PC-9 (cell line): ENCODE measurements at regions not wholly inside any gene's neighbourhood (a gene's known extent, or its start where the extent isn't known, plus 50 kb on each side); places are given as distances from the start of the nearest gene placed in this dataset.
"Not testable (repeated sequence)": the region's sequence is repeated elsewhere in the genome, so short reads cannot be mapped to it uniquely, and the experiment has no call there.

Experiments used
- BruUV-seq: library from RNA; stranded (reverse); fragments of 400-500 nt; replicated peaks from 2 replicates; lab custom pipeline; 2021; lab: Mats Ljungman, UMichigan
- CTCF ChIA-PET: fragments of 300-600 bp; sonication (Branson Sonifier 250); formaldehyde crosslinking; loops from one replicate; lab custom pipeline; 2022; ENCODE audit warnings: antibody characterized with exemption; lab: Charles Lee
- POLR2A ChIA-PET: fragments of 300-600 bp; sonication (Branson Sonifier 250); formaldehyde crosslinking; loops from one replicate; lab custom pipeline; 2022; ENCODE audit warnings: antibody characterized with exemption; ENCODE audit not compliant: unreplicated experiment; lab: Charles Lee
- DNase-seq, 2 experiments: peaks; one replicate each; pipeline versions ENCODE4 v3.0.0 to v3.0.0-alpha.2; 2015 to 2022; ENCODE audit warnings: mixed read lengths in 1 of 2
- H2AFZ ChIP-seq: fragments of 200-600 bp; sonication (generic); 2 replicates; pipeline ENCODE4 v1.8.1; 2017; ENCODE audit warnings: antibody characterized with exemption
- H3F3A ChIP-seq: fragments of 200-600 bp; sonication (generic); 2 replicates; pipeline ENCODE4 v1.8.1; 2017; ENCODE audit warnings: antibody characterized with exemption, mild to moderate bottlenecking, low read depth; ENCODE audit not compliant: insufficient read depth
- H3K27ac ChIP-seq: fragments of 200-600 bp; sonication (generic); 2 replicates; pipeline ENCODE4 v1.6.1; 2016; ENCODE audit warnings: mixed run types
- H3K27me3 ChIP-seq: fragments of 200-600 bp; sonication (generic); 2 replicates; pipeline ENCODE4 v1.6.1; 2016; ENCODE audit warnings: low read depth, mixed run types; ENCODE audit not compliant: insufficient read depth
- H3K36me3 ChIP-seq: fragments of 200-600 bp; sonication (generic); 2 replicates; pipeline ENCODE4 v1.6.1; 2016; ENCODE audit warnings: low read depth, mixed run types
- H3K4me1 ChIP-seq: fragments of 200-600 bp; sonication (generic); replicated peaks from 2 replicates; pipeline ENCODE4 v1.6.1; 2016; ENCODE audit warnings: mixed run types; ENCODE audit not compliant: insufficient read depth
- H3K4me2 ChIP-seq: fragments of 200-600 bp; sonication (generic); 2 replicates; pipeline ENCODE4 v1.6.1; 2017; ENCODE audit warnings: mixed run types
- H3K4me3 ChIP-seq: fragments of 200-600 bp; sonication (generic); 2 replicates; pipeline ENCODE4 v1.6.1; 2016; ENCODE audit warnings: mixed run types
- H3K79me2 ChIP-seq: fragments of 200-600 bp; sonication (generic); 2 replicates; pipeline ENCODE4 v1.6.1; 2017; ENCODE audit warnings: low read depth, mixed run types
- H3K9me2 ChIP-seq: fragments of 200-600 bp; sonication (generic); 2 replicates; pipeline ENCODE4 v1.8.1; 2017; ENCODE audit warnings: mild to moderate bottlenecking; ENCODE audit not compliant: insufficient read depth
- H3K9me3 ChIP-seq: fragments of 200-600 bp; sonication (generic); 2 replicates; pipeline ENCODE4 v1.8.1; 2016; ENCODE audit warnings: low read depth; ENCODE audit not compliant: insufficient read depth
- H4K20me1 ChIP-seq: fragments of 200-600 bp; sonication (generic); 2 replicates; pipeline ENCODE4 v1.8.1; 2017; ENCODE audit not compliant: insufficient read depth
- intact Hi-C: fragments of 100-400 bp; cut with micrococcal nuclease; formaldehyde crosslinking; loops from one replicate; pipeline ENCODE4 v1.10.0; 2022; ENCODE audit not compliant: unreplicated experiment

GRCh38 chrX:153266140-153266539 lies 55.4 kb downstream of the PNMA6F start:
- H3K4me1 ChIP-seq, H3K27ac ChIP-seq, H4K20me1 ChIP-seq, H3K9me3 ChIP-seq, intact Hi-C loops, POLR2A ChIA-PET, CTCF ChIA-PET, H3K9me2 ChIP-seq, H3K4me3 ChIP-seq, DNase-seq, H3K27me3 ChIP-seq, H3K36me3 ChIP-seq, H3F3A ChIP-seq, H2AFZ ChIP-seq, H3K4me2 ChIP-seq, H3K79me2 ChIP-seq, BruUV-seq: not testable (repeated sequence)

DNA sequence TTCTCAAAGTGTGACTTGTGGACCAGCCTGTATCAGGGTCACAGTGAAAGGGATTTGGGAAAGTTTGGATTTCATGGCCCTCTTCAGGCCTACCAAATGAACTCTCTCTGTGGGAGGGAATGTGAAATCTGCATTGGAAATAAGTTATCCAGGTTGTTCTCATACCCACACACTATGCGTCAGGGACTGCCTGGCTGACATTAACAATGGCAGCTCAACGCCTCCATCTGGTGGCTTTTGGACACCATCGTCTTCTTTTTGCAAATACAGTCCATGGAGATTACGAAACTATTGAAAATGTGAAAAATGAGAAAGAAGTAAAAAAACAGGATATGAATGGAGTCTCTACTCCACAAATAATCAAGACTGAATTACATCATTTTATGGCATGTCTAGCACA lies 61.1 kb downstream of the PNMA6F start:
- H3K4me3 ChIP-seq, H3K27me3 ChIP-seq, H3K9me3 ChIP-seq, H4K20me1 ChIP-seq, H3K9me2 ChIP-seq, intact Hi-C loops, DNase-seq, H3K27ac ChIP-seq, H3K4me1 ChIP-seq, H3K36me3 ChIP-seq, BruUV-seq, H3K4me2 ChIP-seq, POLR2A ChIA-PET, H2AFZ ChIP-seq, H3K79me2 ChIP-seq, CTCF ChIA-PET, H3F3A ChIP-seq: not testable (repeated sequence)

DNA sequence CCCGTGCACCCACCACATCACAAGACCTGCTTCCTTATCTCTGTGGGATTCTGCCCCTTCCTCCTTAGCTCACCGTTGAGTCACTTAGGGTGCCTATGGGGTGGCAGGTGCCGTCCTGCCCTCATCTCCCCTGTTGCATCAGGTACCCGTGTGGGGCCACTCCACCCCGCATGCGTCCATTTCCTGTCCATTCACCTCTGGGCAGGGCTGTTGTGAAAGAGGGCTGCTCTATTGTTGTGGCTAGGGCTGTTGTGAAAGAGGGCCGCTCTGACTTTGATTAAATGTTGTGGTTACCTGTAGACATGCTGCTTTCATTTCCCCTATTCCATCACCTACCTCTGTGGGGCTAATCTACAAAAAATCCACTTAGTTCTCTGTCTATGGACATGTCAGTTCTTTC lies 68.3 kb downstream of the PNMA6F start:
- H3K36me3 ChIP-seq, H3K4me2 ChIP-seq, H2AFZ ChIP-seq, H3K79me2 ChIP-seq, H3K4me3 ChIP-seq, H3K9me2 ChIP-seq, DNase-seq, BruUV-seq, POLR2A ChIA-PET, H3K27me3 ChIP-seq, intact Hi-C loops, CTCF ChIA-PET, H4K20me1 ChIP-seq, H3F3A ChIP-seq, H3K9me3 ChIP-seq, H3K27ac ChIP-seq, H3K4me1 ChIP-seq: not testable (repeated sequence)

GRCh38 chrX:153252378-153253129 lies 69.0 kb downstream of the PNMA6F start:
- intact Hi-C loops, CTCF ChIA-PET, H3K27ac ChIP-seq, H3F3A ChIP-seq, H3K4me2 ChIP-seq, H3K36me3 ChIP-seq, H2AFZ ChIP-seq, H3K4me3 ChIP-seq, DNase-seq, H3K4me1 ChIP-seq, H3K9me2 ChIP-seq, H4K20me1 ChIP-seq, BruUV-seq, H3K79me2 ChIP-seq, H3K9me3 ChIP-seq, POLR2A ChIA-PET: not testable (repeated sequence)
- H3K27me3 ChIP-seq, result peaks cover 12% of the 10 kb centered on the region; the same call in 1 of the 2 replicates

DNA sequence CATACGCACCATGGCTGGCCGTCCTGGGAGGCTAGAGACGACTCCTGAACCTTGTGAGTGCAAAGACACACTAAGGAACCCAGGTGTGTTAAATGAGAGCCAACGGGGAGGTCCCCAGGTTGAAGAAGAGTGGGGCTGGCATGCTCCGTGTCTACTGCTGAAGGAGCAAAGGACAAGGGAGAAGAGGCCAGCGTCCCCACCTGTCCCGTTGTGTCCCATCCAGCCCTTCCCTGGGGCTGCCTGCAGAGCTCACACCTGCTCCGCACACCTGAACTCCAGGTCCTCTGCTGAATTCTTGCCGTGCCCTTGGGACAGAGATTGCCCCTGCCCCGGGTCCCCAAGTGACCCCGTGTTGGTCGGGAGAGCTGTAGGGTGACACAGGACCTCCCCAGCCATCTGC lies 69.6 kb downstream of the PNMA6F start:
- H3K9me3 ChIP-seq, H3K4me1 ChIP-seq, H3K4me3 ChIP-seq, DNase-seq, H3K36me3 ChIP-seq, H3K27ac ChIP-seq, POLR2A ChIA-PET, BruUV-seq, H3K79me2 ChIP-seq, H3K9me2 ChIP-seq, H3K4me2 ChIP-seq, CTCF ChIA-PET, H2AFZ ChIP-seq, H3F3A ChIP-seq, intact Hi-C loops, H4K20me1 ChIP-seq: not testable (repeated sequence)
- H3K27me3 ChIP-seq, result peaks cover 18% of the 10 kb centered on the region

DNA sequence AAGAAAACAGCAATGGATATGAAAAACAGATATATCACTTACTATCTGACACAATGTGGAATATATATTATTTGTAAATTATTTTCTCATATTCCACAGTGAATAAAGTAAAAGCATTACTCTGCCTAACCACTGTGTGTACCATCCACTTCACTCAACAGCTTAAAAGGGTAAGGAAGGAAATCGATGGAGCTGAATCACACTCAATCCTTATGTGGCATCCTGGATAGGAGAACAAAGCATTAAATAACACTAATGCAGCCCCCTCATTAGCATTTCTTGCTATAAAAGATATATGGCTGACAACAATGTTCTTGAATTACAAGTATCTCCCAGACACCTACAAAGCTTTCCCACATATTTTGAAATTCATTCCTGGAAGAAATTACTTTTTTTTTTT lies 70.8 kb downstream of the PNMA6F start:
- H3K9me3 ChIP-seq, H3K79me2 ChIP-seq, intact Hi-C loops, H3K4me3 ChIP-seq, H3F3A ChIP-seq, DNase-seq, H3K27ac ChIP-seq, CTCF ChIA-PET, H4K20me1 ChIP-seq, POLR2A ChIA-PET, BruUV-seq, H3K36me3 ChIP-seq, H2AFZ ChIP-seq, H3K4me2 ChIP-seq, H3K9me2 ChIP-seq, H3K4me1 ChIP-seq: not testable (repeated sequence)
- H3K27me3 ChIP-seq, result peaks cover 30% of the 10 kb centered on the region
